ENCODE measurements at regions not wholly inside any gene's neighbourhood (a gene's known extent, or its start where the extent isn't known, plus 50 kb on each side); places are given as distances from the start of the nearest gene placed in this dataset.

GRCh38 chr9:11323457-11323856 is 710.7 kb upstream of the PTPRD start:
- DNase-seq, result no peak

GRCh38 chr9:11326231-11326630 is 713.4 kb upstream of the PTPRD start:
- no peak for DNase-seq

- no peak for DNase-seq
Measured at GRCh38 chr9:11328326-11328725, 715.5 kb upstream of the PTPRD start.

- DNase-seq, result no peak
Measured at GRCh38 chr9:11335011-11335410, 722.2 kb upstream of the PTPRD start.

GRCh38 chr9:11338130-11338529 is 725.3 kb upstream of the PTPRD start:
- DNase-seq, result no peak

- DNase-seq, result no peak
Measured at GRCh38 chr9:11340654-11341053, 727.9 kb upstream of the PTPRD start.

- no peak for DNase-seq
Measured at GRCh38 chr9:11347437-11347836, 734.6 kb upstream of the PTPRD start.

- no peak for DNase-seq
Measured at GRCh38 chr9:11348366-11348765, 735.6 kb upstream of the PTPRD start.

GRCh38 chr9:11349187-11349586 is 736.4 kb upstream of the PTPRD start:
- no peak for DNase-seq

GRCh38 chr9:11352612-11353011 is 739.8 kb upstream of the PTPRD start:
- DNase-seq, result no peak

GRCh38 chr9:11356067-11356466 is 743.3 kb upstream of the PTPRD start:
- DNase-seq, result no peak

GRCh38 chr9:11366585-11367129 is 753.9 kb upstream of the PTPRD start:
- no peak for DNase-seq

- DNase-seq, result no peak
Measured at GRCh38 chr9:11374926-11375325, 762.1 kb upstream of the PTPRD start.

GRCh38 chr9:11402621-11403020 is 789.8 kb upstream of the PTPRD start:
- no peak for DNase-seq

GRCh38 chr9:11414241-11414640 is 801.4 kb upstream of the PTPRD start:
- no peak for DNase-seq

GRCh38 chr9:11417782-11418181 is 805.0 kb upstream of the PTPRD start:
- no peak for DNase-seq

GRCh38 chr9:11431490-11431889 is 818.7 kb upstream of the PTPRD start:
- DNase-seq, result no peak

GRCh38 chr9:11432361-11432760 is 819.6 kb upstream of the PTPRD start:
- DNase-seq, result no peak

- no peak for DNase-seq
Measured at GRCh38 chr9:11443631-11444030, 830.8 kb upstream of the PTPRD start.

- DNase-seq, result no peak
Measured at GRCh38 chr9:11457825-11458790, 845.3 kb upstream of the PTPRD start.

- no peak for DNase-seq
Measured at GRCh38 chr9:11469745-11470144, 856.9 kb upstream of the PTPRD start.

- no peak for DNase-seq
Measured at GRCh38 chr9:11471321-11471720, 858.5 kb upstream of the PTPRD start.

- no peak for DNase-seq
Measured at GRCh38 chr9:11500780-11501179, 888.0 kb upstream of the PTPRD start.

GRCh38 chr9:11506980-11507379 is 894.2 kb upstream of the PTPRD start:
- DNase-seq, result no peak
